Suprapubic skin (tissue), 4 donors: ENCODE measurements at regions not wholly inside any gene's neighbourhood (a gene's known extent, or its start where the extent isn't known, plus 50 kb on each side); places are given as distances from the start of the nearest gene placed in this dataset.

Experiments
- POLR2A ChIP-seq, 2 donors: fragments of 450-650 bp; IDR thresholded peaks; one replicate each; pipeline ENCODE4 v1.6.1; 2017; ENCODE audit warnings: antibody characterized with exemption in 2 of 2, mild to moderate bottlenecking in 2 of 2, moderate library complexity in 2 of 2
- POLR2AphosphoS5 ChIP-seq, 3 donors: sonication (generic); formaldehyde crosslinking; IDR thresholded peaks; one replicate each; pipeline ENCODE4 v1.6.1; 2017; ENCODE audit warnings: antibody characterized with exemption in 3 of 3
- TF ChIP-seq, protein P1 (sequence below), 2 donors: fragments of 200-600 bp in 1 of 2; fragments of 450-650 bp in 1 of 2; sonication (generic) in 1 of 2; IDR thresholded peaks; one replicate each; pipeline ENCODE4 v1.5.1; 2016 to 2019; ENCODE audit warnings: antibody characterized with exemption in 2 of 2, mild to moderate bottlenecking in 1 of 2, moderate library complexity in 1 of 2

DNA sequence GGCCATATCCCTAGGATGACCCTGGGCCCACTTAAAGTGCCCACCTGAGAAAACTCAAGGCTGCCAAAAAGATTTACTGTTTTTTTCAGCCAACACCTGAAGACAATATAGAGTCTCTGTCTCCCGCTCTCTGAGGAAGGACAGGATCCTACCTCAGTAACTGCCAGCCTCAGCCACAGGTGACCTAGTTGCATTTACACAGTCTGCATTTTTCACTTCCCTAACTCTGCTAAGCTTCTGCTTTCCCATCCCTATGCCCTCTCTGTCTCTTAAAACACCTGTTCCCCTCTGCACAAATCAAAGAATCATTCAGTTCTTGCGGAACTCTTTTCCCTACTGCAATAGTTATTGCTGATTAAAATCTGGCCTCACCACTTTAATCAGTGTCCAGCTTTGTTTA, 609.5 kb downstream of the UQCRFS1 start:
- TF ChIP-seq, protein P1, sequence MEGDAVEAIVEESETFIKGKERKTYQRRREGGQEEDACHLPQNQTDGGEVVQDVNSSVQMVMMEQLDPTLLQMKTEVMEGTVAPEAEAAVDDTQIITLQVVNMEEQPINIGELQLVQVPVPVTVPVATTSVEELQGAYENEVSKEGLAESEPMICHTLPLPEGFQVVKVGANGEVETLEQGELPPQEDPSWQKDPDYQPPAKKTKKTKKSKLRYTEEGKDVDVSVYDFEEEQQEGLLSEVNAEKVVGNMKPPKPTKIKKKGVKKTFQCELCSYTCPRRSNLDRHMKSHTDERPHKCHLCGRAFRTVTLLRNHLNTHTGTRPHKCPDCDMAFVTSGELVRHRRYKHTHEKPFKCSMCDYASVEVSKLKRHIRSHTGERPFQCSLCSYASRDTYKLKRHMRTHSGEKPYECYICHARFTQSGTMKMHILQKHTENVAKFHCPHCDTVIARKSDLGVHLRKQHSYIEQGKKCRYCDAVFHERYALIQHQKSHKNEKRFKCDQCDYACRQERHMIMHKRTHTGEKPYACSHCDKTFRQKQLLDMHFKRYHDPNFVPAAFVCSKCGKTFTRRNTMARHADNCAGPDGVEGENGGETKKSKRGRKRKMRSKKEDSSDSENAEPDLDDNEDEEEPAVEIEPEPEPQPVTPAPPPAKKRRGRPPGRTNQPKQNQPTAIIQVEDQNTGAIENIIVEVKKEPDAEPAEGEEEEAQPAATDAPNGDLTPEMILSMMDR (IDR thresholded peaks at IDR 0.05) = no peak
- TF ChIP-seq POLR2A (IDR thresholded peaks at IDR 0.05) = no peak
- no peak for TF ChIP-seq POLR2AphosphoS5 (IDR thresholded peaks at IDR 0.05)
